ENCODE measurements at regions not wholly inside any gene's neighbourhood (a gene's known extent, or its start where the extent isn't known, plus 50 kb on each side); places are given as distances from the start of the nearest gene placed in this dataset.

- TF ChIP-seq CTCF (optimal IDR thresholded peaks at IDR 0.05 in 1 of 3, IDR thresholded peaks at IDR 0.05 in 1 of 3, conservative IDR thresholded peaks at IDR 0.05 in 1 of 3; ENCODE audit: extremely low read depth in 1 of 3, insufficient read depth in 2 of 3, low read length in 3 of 3) (no peak), EZH2 (IDR thresholded peaks at IDR 0.05; ENCODE audit: low read length) (no peak)
- H3K79me2 ChIP-seq (ENCODE audit: control insufficient read depth, insufficient read depth, low read length), result no peaks in the 10 kb centered on the region
- dilution Hi-C loops (cut with MboI; ENCODE audit: extremely low pct_ligation_motif_present, low sequenced_read_pairs), result no loop called here
- H3K4me2 ChIP-seq (ENCODE audit: control insufficient read depth, extremely low read depth, insufficient read depth, low read depth, low read length), result no peak overlapping the region
- no peaks in the 10 kb centered on the region for H3K36me3 ChIP-seq (ENCODE audit: control insufficient read depth in 2 of 2, extremely low read depth in 1 of 2, insufficient read depth in 2 of 2, low read length in 2 of 2)
- H3K9ac ChIP-seq (ENCODE audit: control insufficient read depth, extremely low read depth, insufficient read depth, low read length), result no peak overlapping the region
- H3K27ac ChIP-seq (ENCODE audit: control insufficient read depth, insufficient read depth, low read length), result no peak overlapping the region
- H4K20me1 ChIP-seq (ENCODE audit: control insufficient read depth, extremely low read depth, insufficient read depth, low read length), result no peaks in the 10 kb centered on the region
- H3K9me1 ChIP-seq (ENCODE audit: control insufficient read depth, extremely low read depth, insufficient read depth, low read length), result no peaks in the 10 kb centered on the region
- FAIRE-seq (no peak), DNase-seq (ENCODE audit: low read depth, low spot score) (no peak)
- H3K9me3 ChIP-seq (ENCODE audit: control insufficient read depth, low read depth, low read length), result no peaks in the 10 kb centered on the region
- H2AFZ ChIP-seq (ENCODE audit: control insufficient read depth, low read length), result no peak overlapping the region
- H3K4me1 ChIP-seq (ENCODE audit: control insufficient read depth, extremely low read depth, insufficient read depth, low read length), result no peaks in the 10 kb centered on the region
- H3K27me3 ChIP-seq (ENCODE audit: control insufficient read depth, extremely low read depth, insufficient read depth, low read length), result no peaks in the 10 kb centered on the region
- H3K4me3 ChIP-seq (ENCODE audit: control insufficient read depth in 2 of 3, extremely low read depth in 1 of 3, insufficient read depth in 2 of 3, low read depth in 1 of 3, low read length in 3 of 3), result no peak overlapping the region
Observed at GRCh38 chr20:7313047-7313446, 545.6 kb downstream of the BMP2 start.

DNA sequence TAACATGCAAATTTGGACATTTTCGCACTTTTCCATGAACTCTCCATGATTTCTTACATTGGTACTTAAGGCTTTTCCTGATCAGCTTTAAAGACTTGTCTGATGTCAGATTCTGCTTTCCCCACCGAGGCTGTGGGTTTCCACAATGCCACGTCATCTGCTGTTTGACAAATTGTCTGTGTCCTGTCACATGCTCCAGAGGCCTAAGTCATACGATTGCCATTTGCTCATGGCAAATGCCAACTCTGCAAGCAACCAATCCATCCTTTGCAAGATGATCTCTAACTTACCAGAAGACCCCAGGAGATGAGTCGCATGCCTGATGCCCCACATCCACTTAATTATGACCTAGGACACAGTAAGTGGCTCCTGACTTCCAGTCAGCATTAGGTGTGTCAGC is 556.5 kb downstream of the BMP2 start:
- H3K4me1 ChIP-seq (ENCODE audit: control insufficient read depth, extremely low read depth, insufficient read depth, low read length), result no peaks in the 10 kb centered on the region
- no peak overlapping the region for H3K4me2 ChIP-seq (ENCODE audit: control insufficient read depth, extremely low read depth, insufficient read depth, low read depth, low read length)
- no peak overlapping the region for H3K9ac ChIP-seq (ENCODE audit: control insufficient read depth, extremely low read depth, insufficient read depth, low read length)
- TF ChIP-seq EZH2 (IDR thresholded peaks at IDR 0.05; ENCODE audit: low read length) (no peak), CTCF (optimal IDR thresholded peaks at IDR 0.05 in 1 of 3, IDR thresholded peaks at IDR 0.05 in 1 of 3, conservative IDR thresholded peaks at IDR 0.05 in 1 of 3; ENCODE audit: extremely low read depth in 1 of 3, insufficient read depth in 2 of 3, low read length in 3 of 3) (no peak)
- H3K27me3 ChIP-seq (ENCODE audit: control insufficient read depth, extremely low read depth, insufficient read depth, low read length), result no peaks in the 10 kb centered on the region
- no peaks in the 10 kb centered on the region for H3K9me1 ChIP-seq (ENCODE audit: control insufficient read depth, extremely low read depth, insufficient read depth, low read length)
- no peaks in the 10 kb centered on the region for H3K79me2 ChIP-seq (ENCODE audit: control insufficient read depth, insufficient read depth, low read length)
- no peak for FAIRE-seq
- no peaks in the 10 kb centered on the region for H3K9me3 ChIP-seq (ENCODE audit: control insufficient read depth, low read depth, low read length)
- dilution Hi-C loops (cut with MboI; ENCODE audit: extremely low pct_ligation_motif_present, low sequenced_read_pairs), result no loop called here
- H3K4me3 ChIP-seq (ENCODE audit: control insufficient read depth in 2 of 3, extremely low read depth in 1 of 3, insufficient read depth in 2 of 3, low read depth in 1 of 3, low read length in 3 of 3), result no peak overlapping the region
- no peaks in the 10 kb centered on the region for H3K36me3 ChIP-seq (ENCODE audit: control insufficient read depth in 2 of 2, extremely low read depth in 1 of 2, insufficient read depth in 2 of 2, low read length in 2 of 2)
- no peaks in the 10 kb centered on the region for H4K20me1 ChIP-seq (ENCODE audit: control insufficient read depth, extremely low read depth, insufficient read depth, low read length)
- no peak for DNase-seq (ENCODE audit: low read depth, low spot score)
- no peak overlapping the region for H3K27ac ChIP-seq (ENCODE audit: control insufficient read depth, insufficient read depth, low read length)
- no peak overlapping the region for H2AFZ ChIP-seq (ENCODE audit: control insufficient read depth, low read length)

All from keratinocyte (primary cell).